AG20443 (cell line): ENCODE measurements at regions not wholly inside any gene's neighbourhood (a gene's known extent, or its start where the extent isn't known, plus 50 kb on each side); places are given as distances from the start of the nearest gene placed in this dataset.
"Not testable (repeated sequence)": the region's sequence is repeated elsewhere in the genome, so short reads cannot be mapped to it uniquely, and the experiment has no call there.

Experiments used
- DNase-seq: peaks from one replicate; pipeline ENCODE4 v3.0.0; 2012; ENCODE audit warnings: low spot score, mixed read lengths

GRCh38 chr11:38894201-38894600, 2296.2 kb upstream of the RAG2 start:
- not testable (repeated sequence) for DNase-seq

- no peak for DNase-seq
Measured at GRCh38 chr11:38884145-38884865, 2286.3 kb upstream of the RAG2 start.

- DNase-seq, result no peak
Measured at GRCh38 chr11:38867338-38867737, 2269.3 kb upstream of the RAG2 start.

- no peak for DNase-seq
Measured at GRCh38 chr11:38865922-38866321, 2267.9 kb upstream of the RAG2 start.

GRCh38 chr11:38842991-38843390, 2245.0 kb upstream of the RAG2 start:
- DNase-seq, result no peak

GRCh38 chr11:38839071-38839470, 2241.0 kb upstream of the RAG2 start:
- DNase-seq, result no peak

- DNase-seq, result no peak
Measured at GRCh38 chr11:38835966-38836365, 2237.9 kb upstream of the RAG2 start.

- DNase-seq, result no peak
Measured at GRCh38 chr11:38824573-38824972, 2226.5 kb upstream of the RAG2 start.

GRCh38 chr11:38821786-38822185, 2223.8 kb upstream of the RAG2 start:
- not testable (repeated sequence) for DNase-seq

GRCh38 chr11:38819981-38820380, 2221.9 kb upstream of the RAG2 start:
- DNase-seq, result no peak

GRCh38 chr11:38818720-38819119, 2220.7 kb upstream of the RAG2 start:
- no peak for DNase-seq

- no peak for DNase-seq
Measured at GRCh38 chr11:38814670-38815069, 2216.6 kb upstream of the RAG2 start.

- DNase-seq, result no peak
Measured at GRCh38 chr11:38809521-38809920, 2211.5 kb upstream of the RAG2 start.

- no peak for DNase-seq
Measured at GRCh38 chr11:38796281-38796680, 2198.2 kb upstream of the RAG2 start.

GRCh38 chr11:38795027-38795426, 2197.0 kb upstream of the RAG2 start:
- DNase-seq, result no peak

GRCh38 chr11:38791346-38791961, 2193.4 kb upstream of the RAG2 start:
- DNase-seq, result peak; percentile 38

- no peak for DNase-seq
Measured at GRCh38 chr11:38788561-38788960, 2190.5 kb upstream of the RAG2 start.

GRCh38 chr11:38784164-38784563, 2186.1 kb upstream of the RAG2 start:
- DNase-seq, result no peak

GRCh38 chr11:38766796-38767195, 2168.8 kb upstream of the RAG2 start:
- DNase-seq, result no peak

- no peak for DNase-seq
Measured at GRCh38 chr11:38759394-38759793, 2161.4 kb upstream of the RAG2 start.

GRCh38 chr11:38756537-38756936, 2158.5 kb upstream of the RAG2 start:
- DNase-seq, result no peak

GRCh38 chr11:38751421-38751820, 2153.4 kb upstream of the RAG2 start:
- DNase-seq, result no peak

- DNase-seq, result not testable (repeated sequence)
Measured at GRCh38 chr11:38746516-38746915, 2148.5 kb upstream of the RAG2 start.

GRCh38 chr11:38723361-38723760, 2125.3 kb upstream of the RAG2 start:
- DNase-seq, result no peak
